HS-27A (cell line): ENCODE measurements at regions not wholly inside any gene's neighbourhood (a gene's known extent, or its start where the extent isn't known, plus 50 kb on each side); places are given as distances from the start of the nearest gene placed in this dataset.
"Not testable (repeated sequence)": the region's sequence is repeated elsewhere in the genome, so short reads cannot be mapped to it uniquely, and the experiment has no call there.

ENCODE experiments used
- DNase-seq: peaks from one replicate; pipeline ENCODE4 v3.0.0-alpha.2; 2012; ENCODE audit warnings: low read depth, missing footprints

- DNase-seq = no peak
Observed at GRCh38 chr17:70323269-70323668, 153.9 kb downstream of the KCNJ2 start.

DNA sequence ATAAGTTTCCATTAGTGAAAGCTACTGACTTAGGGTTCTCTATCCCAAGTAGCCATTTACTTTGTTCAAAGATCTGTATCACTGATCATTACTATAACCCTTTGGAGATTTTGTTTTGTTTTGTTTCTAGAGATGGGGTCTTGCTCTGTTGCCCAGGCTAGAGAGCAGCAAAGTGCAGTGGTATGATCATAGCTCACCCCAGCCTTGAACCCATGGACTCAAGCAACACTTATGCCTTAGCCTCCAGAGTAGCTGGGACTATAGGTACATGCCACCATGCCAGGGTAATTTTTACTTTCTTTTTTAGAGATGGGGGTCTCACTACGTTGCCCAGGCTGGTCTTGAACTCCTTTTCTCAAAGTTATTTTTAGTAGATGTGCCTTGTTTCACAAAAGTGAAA lies 154.7 kb downstream of the KCNJ2 start:
- DNase-seq = no peak

- no peak for DNase-seq
Observed at GRCh38 chr17:70327279-70327678, 157.9 kb downstream of the KCNJ2 start.

GRCh38 chr17:70327723-70328122 lies 158.4 kb downstream of the KCNJ2 start:
- no peak for DNase-seq

- no peak for DNase-seq
Observed at GRCh38 chr17:70329721-70330120, 160.4 kb downstream of the KCNJ2 start.

DNA sequence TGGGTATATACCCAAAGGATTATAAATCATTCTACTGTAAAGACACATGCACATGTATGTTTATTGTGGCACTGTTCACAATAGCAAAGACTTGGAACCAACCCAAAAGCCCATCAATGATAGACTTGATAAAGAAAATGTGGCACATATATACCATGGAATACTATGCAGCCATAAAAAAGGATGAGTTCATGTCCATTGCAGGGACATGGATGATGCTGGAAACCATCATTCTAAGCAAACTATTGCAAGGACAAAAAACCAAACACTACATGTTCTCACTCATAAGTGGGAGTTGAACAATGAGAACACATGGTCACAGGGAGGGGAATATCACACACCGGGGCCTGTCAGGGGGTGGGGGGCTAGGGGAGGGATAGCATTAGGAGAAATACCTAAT lies 161.7 kb downstream of the KCNJ2 start:
- DNase-seq = not testable (repeated sequence)

DNA sequence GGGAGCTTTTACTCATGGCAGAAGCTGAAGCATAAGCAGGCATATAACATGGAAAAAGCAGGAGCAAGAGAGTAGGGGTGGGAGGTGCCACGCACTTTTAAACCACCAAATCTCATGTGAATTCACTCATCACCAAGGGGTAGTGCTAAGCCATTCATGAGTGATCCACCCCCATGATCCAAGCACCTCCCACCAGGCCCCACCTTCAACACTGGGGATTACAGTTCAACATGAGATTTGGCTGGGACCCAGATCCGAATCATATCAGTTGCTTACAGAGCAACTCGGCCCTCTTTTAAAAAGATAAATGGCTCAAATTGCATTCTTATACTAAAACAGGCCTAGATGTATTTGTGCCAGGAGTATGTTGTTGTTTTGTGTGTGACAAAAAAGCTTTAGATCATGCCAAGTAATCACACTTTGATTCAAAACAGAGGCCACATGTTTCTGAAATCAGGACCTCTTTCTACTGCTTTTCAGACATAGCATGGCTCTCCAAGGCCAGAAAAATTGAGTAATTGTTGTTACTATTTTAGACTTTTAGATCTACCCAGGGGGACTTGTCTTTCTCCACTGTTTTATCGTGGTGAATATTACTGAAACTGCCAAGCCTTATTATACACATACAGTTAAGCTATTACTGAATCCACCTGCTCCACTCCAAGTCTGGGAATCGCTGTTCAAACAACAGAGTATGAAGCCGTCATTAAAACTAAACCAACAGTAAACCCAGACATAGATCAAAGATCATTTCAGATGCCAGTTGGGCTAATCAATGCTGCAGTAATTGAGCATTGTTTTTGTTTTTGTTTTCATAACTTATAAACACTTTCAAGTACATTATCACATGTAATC lies 163.3 kb downstream of the KCNJ2 start:
- no peak for DNase-seq

GRCh38 chr17:70336411-70336810 lies 167.1 kb downstream of the KCNJ2 start:
- no peak for DNase-seq

- DNase-seq = no peak
Observed at GRCh38 chr17:70338946-70339354, 169.6 kb downstream of the KCNJ2 start.

- DNase-seq = no peak
Observed at GRCh38 chr17:70343114-70343513, 173.8 kb downstream of the KCNJ2 start.

GRCh38 chr17:70344386-70345060 lies 175.2 kb downstream of the KCNJ2 start:
- DNase-seq = no peak

DNA sequence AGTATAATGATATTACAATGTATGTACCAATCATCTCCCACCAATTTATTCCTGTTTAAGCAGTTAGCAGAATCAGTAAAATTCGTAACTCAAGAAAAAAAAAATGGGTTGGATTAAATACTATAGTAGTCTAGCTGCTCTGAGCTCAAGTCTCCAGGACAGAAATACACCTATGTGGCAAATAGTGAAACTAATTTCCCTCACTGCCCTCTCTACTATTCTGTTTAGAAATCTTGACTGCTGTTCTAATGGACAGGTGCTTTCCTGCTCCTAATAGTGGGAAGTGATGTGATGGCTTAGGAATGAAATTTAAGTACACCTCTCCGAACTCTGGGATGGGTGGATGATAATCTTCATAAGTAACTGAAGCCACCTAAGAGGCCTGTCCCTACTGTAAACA lies 175.7 kb downstream of the KCNJ2 start:
- no peak for DNase-seq

GRCh38 chr17:70352834-70353233 lies 183.5 kb downstream of the KCNJ2 start:
- no peak for DNase-seq

GRCh38 chr17:70353408-70354092 lies 184.2 kb downstream of the KCNJ2 start:
- DNase-seq = no peak

DNA sequence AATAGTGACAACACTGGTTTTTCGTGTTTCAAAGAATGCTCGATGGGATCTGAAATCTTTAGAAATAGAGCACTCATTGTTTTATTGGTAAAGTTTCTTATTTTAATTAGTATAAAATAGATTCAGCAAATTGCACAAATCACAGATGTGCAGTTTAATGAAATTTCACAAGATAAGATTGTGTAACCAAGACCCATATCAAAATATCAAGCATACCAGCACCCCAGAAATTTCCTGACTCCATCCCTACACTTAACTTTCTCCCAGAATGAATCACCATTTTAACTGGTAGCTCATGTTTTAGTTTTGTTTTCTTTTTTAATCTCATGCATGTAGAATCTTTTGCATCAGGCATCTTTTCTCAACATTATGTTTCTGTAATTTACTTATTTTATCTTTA lies 185.9 kb downstream of the KCNJ2 start:
- DNase-seq = no peak

GRCh38 chr17:70357190-70357589 lies 187.9 kb downstream of the KCNJ2 start:
- no peak for DNase-seq

DNA sequence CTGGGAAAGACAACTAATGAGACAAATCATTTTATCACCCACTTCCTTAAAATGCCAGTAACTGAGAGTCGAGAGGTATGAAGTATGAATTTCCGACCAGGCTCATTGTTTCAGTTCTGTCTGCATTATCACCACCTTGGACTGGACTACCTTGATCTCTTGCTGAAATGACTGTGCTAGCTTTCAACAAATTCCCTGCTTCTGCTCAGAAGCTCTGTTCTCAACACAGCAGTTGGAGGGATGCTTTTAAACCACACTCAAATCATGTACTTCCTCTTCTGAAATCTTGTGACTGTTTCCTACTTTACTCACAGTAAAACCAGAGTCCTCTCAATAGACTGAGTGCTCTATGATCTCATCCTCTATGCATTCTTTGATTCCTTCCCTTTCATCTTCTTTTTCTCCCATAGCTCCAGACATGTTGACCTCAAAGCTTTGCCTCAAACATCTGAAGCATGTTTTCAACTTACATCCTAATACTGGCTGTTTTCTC lies 195.8 kb downstream of the KCNJ2 start:
- peak; percentile 1 for DNase-seq

- DNase-seq = no peak
Observed at GRCh38 chr17:70366386-70366785, 197.1 kb downstream of the KCNJ2 start.

- DNase-seq = no peak
Observed at GRCh38 chr17:70368011-70368410, 198.7 kb downstream of the KCNJ2 start.

DNA sequence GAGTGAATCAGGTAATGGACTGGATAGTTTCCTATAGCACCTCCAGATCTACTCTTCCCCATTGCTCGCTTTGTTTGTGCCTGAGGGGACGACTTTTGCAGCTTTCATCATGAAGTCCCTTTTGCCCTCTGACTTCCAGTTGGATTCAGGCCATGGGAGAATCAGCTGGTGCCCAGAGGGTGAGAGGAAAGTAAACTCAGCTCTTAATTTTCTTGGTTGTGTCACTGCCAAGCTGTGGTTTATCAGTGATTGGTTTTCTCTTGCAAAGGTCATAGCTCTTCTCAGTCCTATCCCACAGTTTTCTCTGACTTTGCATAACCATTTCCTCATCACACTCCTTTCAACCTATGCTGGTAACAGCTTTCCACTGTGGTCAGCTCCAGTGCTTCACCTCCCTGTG lies 200.1 kb downstream of the KCNJ2 start:
- DNase-seq = no peak

GRCh38 chr17:70370816-70371215 lies 201.5 kb downstream of the KCNJ2 start:
- no peak for DNase-seq

DNA sequence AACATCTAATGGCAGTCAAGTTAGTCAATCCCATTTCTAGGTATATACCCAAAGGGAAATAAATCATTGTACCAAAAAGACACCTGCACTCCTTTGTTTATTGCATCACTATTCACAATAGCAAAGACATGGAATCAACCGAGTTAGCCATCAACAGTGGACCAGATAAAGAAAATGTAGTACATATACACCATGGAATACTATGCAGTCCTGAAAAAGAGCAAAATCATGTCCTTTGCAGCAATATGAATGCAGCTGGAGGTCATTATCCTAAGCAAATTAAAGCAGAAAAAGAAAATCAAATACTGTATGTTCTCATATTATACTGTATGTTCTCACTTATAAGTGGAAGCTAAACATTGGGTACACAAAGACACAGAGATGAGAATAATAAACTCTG lies 204.0 kb downstream of the KCNJ2 start:
- DNase-seq = no peak

DNA sequence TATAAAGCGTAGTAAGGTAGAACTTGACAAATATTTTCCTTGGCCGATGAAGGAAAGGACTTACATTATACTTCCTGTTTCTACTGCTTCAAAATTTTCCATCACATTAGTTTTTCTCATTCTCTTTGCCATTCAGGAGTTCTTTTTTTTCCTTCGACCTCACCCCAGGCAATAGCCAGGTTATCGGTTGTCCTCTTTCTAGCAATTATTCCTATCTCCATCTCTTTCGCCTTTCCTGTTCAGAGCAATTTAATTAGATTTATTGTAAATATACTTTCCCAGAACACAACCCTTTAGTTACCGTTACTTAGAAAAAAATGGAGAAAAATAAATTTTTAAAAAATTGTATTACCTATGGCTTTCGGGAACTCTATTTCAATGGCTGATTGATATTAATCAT lies 205.2 kb downstream of the KCNJ2 start:
- no peak for DNase-seq
